Suprapubic skin (tissue), 4 donors: ENCODE measurements at regions not wholly inside any gene's neighbourhood (a gene's known extent, or its start where the extent isn't known, plus 50 kb on each side); places are given as distances from the start of the nearest gene placed in this dataset.

Experiments used
- CTCF ChIP-seq, 2 donors: fragments of 200-600 bp in 1 of 2; fragments of 450-650 bp in 1 of 2; sonication (generic) in 1 of 2; IDR thresholded peaks; one replicate each; pipeline ENCODE4 v1.5.1; 2016 to 2019; ENCODE audit warnings: antibody characterized with exemption in 2 of 2, mild to moderate bottlenecking in 1 of 2, moderate library complexity in 1 of 2
- EP300 ChIP-seq: sonication (generic); formaldehyde crosslinking; IDR thresholded peaks from one replicate; pipeline ENCODE4 v1.6.1; 2017; ENCODE audit warnings: antibody characterized with exemption
- POLR2A ChIP-seq, 2 donors: fragments of 450-650 bp; IDR thresholded peaks; one replicate each; pipeline ENCODE4 v1.6.1; 2017; ENCODE audit warnings: antibody characterized with exemption in 2 of 2, mild to moderate bottlenecking in 2 of 2, moderate library complexity in 2 of 2
- POLR2AphosphoS5 ChIP-seq, 3 donors: sonication (generic); formaldehyde crosslinking; IDR thresholded peaks; one replicate each; pipeline ENCODE4 v1.6.1; 2017; ENCODE audit warnings: antibody characterized with exemption in 3 of 3

GRCh38 chr14:71725922-71726579 lies 206.2 kb upstream of the RGS6 start:
- TF ChIP-seq CTCF (IDR thresholded peaks at IDR 0.05), result no peak
- no peak for TF ChIP-seq POLR2A (IDR thresholded peaks at IDR 0.05)
- TF ChIP-seq EP300, result no peak
- no peak for TF ChIP-seq POLR2AphosphoS5 (IDR thresholded peaks at IDR 0.05)
